ENCODE measurements at regions not wholly inside any gene's neighbourhood (a gene's known extent, or its start where the extent isn't known, plus 50 kb on each side); places are given as distances from the start of the nearest gene placed in this dataset.

GRCh38 chr9:85202596-85202995, 533.1 kb downstream of the NTRK2 start:
- DNase-seq (ENCODE audit: low read depth): no peak

GRCh38 chr9:85200726-85201404, 531.3 kb downstream of the NTRK2 start:
- TF ChIP-seq CTCF (IDR thresholded peaks at IDR 0.05; ENCODE audit: insufficient read depth, low read length, poor library complexity, severe bottlenecking): no peak
- Histone ChIP-seq H3K36me3 (ENCODE audit: control insufficient read depth, insufficient read depth, low read length) (no peaks in the 10 kb centered on the region), H3K27me3 (ENCODE audit: control insufficient read depth, insufficient read depth, low read length) (no peaks in the 10 kb centered on the region), H3K4me3 (ENCODE audit: low read depth, low read length) (no peak overlapping the region)
- no peak for DNase-seq (ENCODE audit: low read depth)

More at GRCh38 chr9:85202596-85202995, 533.1 kb downstream of the NTRK2 start:
- no peaks in the 10 kb centered on the region for H3K36me3 ChIP-seq (ENCODE audit: control insufficient read depth, insufficient read depth, low read length)
- TF ChIP-seq CTCF (IDR thresholded peaks at IDR 0.05; ENCODE audit: insufficient read depth, low read length, poor library complexity, severe bottlenecking): no peak
- H3K4me3 ChIP-seq (ENCODE audit: low read depth, low read length): no peak overlapping the region
- H3K27me3 ChIP-seq (ENCODE audit: control insufficient read depth, insufficient read depth, low read length): no peaks in the 10 kb centered on the region

DNA sequence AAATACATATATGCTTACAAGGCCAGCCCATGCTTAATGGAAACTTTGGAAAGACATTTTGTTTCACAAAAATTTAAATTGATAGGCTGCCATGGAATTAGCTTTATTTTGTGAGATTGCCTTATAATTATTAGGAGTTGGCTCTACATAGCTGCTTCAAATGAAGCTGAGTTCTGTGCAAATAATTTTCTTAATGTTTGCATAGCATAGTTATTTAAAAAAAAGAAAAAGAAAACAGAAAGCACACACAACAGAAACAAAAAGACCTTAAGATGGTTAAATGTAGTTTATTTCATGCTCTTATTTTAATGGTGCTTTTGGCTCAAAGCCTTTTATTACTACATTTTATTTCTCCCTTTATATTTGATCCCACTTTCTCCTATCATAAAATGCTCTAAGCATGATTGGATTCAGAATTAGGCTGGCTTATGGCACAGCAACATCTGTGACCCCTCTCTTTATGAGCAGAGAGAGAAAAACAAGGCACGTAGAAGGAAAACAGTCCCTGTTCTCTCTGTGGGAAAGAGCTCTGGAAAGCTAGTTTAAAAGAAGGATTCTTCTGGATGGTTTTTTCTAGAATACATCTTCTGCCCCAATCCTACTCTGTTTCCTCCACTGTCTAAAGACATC, 530.5 kb downstream of the NTRK2 start:
- Histone ChIP-seq H3K36me3 (ENCODE audit: control insufficient read depth, insufficient read depth, low read length) (no peaks in the 10 kb centered on the region), H3K27me3 (ENCODE audit: control insufficient read depth, insufficient read depth, low read length) (no peaks in the 10 kb centered on the region), H3K4me3 (ENCODE audit: low read depth, low read length) (no peak overlapping the region)
- no peak for TF ChIP-seq CTCF (IDR thresholded peaks at IDR 0.05; ENCODE audit: insufficient read depth, low read length, poor library complexity, severe bottlenecking)
- DNase-seq (ENCODE audit: low read depth): no peak

DNA sequence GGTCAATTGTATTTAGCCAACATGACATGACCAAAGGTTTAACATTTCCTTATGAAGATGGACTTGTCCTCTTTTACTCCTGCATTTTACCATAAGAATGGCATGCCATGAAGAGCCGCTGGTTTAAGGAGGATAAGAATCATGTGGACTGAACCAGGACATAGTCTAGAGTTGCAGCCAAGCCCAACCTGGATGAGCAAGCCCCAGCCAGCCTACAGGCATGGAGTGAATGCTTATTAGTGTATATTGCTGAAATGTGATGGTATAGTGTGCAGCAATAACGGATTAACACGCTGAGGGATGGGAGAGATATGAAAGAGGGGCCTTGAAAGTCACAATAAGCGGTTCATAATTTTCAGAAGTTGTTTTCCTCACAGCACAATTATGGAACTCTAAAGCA, 523.2 kb downstream of the NTRK2 start:
- no peak for DNase-seq (ENCODE audit: low read depth)
- Histone ChIP-seq H3K36me3 (ENCODE audit: control insufficient read depth, insufficient read depth, low read length) (no peaks in the 10 kb centered on the region), H3K27me3 (ENCODE audit: control insufficient read depth, insufficient read depth, low read length) (no peaks in the 10 kb centered on the region), H3K4me3 (ENCODE audit: low read depth, low read length) (no peak overlapping the region)
- no peak for TF ChIP-seq CTCF (IDR thresholded peaks at IDR 0.05; ENCODE audit: insufficient read depth, low read length, poor library complexity, severe bottlenecking)

GRCh38 chr9:85186218-85186585, 516.7 kb downstream of the NTRK2 start:
- Histone ChIP-seq H3K27me3 (ENCODE audit: control insufficient read depth, insufficient read depth, low read length) (no peaks in the 10 kb centered on the region), H3K4me3 (ENCODE audit: low read depth, low read length) (no peak overlapping the region), H3K36me3 (ENCODE audit: control insufficient read depth, insufficient read depth, low read length) (no peaks in the 10 kb centered on the region)
- TF ChIP-seq CTCF (IDR thresholded peaks at IDR 0.05; ENCODE audit: insufficient read depth, low read length, poor library complexity, severe bottlenecking): no peak
- no peak for DNase-seq (ENCODE audit: low read depth)

Data from kidney epithelial cell (primary cell).